NCI-H774 (cell line): ENCODE measurements at regions not wholly inside any gene's neighbourhood (a gene's known extent, or its start where the extent isn't known, plus 50 kb on each side); places are given as distances from the start of the nearest gene placed in this dataset.
"Not testable (repeated sequence)": the region's sequence is repeated elsewhere in the genome, so short reads cannot be mapped to it uniquely, and the experiment has no call there.

Source experiments
- DNase-seq: peaks from one replicate; lab custom pipeline; 2025; lab: John Stamatoyannopoulos, UW

- DNase-seq = no peak
Observed at GRCh38 chr5:138702166-138703077, 50.8 kb upstream of the CTNNA1 start.

DNA sequence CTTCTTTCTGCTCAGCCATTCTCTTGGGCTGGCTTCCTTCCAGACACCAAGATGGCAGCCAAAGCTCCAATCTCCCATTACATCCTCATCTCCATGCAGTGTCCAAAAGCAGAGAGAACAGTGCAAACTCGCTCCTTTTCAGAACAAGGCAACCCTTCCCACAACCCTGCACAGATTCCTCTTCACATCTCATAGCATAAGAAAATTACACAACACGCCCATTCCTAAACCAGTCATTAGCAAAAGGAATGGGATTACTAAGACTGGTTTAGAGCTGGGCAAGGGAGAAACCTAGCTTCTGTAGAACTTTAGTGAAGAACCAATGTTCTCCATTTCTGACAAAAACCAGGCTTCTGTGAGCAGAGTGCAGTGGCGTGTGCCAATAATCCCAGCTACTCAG lies 51.5 kb upstream of the CTNNA1 start:
- no peak for DNase-seq

- DNase-seq = no peak
Observed at GRCh38 chr5:138700581-138701362, 52.5 kb upstream of the CTNNA1 start.

DNA sequence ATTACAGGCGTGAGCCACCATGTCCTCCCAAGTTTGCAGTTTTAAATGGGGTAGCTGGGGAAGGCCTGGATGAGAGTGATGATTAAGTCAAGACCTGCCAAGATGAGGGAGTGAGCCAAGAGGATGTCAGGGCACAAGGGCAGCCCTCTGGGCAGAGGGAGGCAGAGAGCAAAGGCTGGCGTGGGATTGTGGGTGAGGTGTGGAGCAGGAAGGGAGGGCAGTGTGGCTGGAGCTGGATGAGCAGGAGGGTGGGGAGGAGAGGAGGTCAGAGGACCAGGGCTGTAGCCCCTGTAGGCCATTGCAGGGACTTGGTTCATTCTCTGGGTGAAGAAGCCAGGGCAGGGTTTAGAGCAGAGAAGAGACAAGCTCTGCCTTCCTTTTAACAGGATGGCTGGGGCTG lies 53.7 kb upstream of the CTNNA1 start:
- no peak for DNase-seq

DNA sequence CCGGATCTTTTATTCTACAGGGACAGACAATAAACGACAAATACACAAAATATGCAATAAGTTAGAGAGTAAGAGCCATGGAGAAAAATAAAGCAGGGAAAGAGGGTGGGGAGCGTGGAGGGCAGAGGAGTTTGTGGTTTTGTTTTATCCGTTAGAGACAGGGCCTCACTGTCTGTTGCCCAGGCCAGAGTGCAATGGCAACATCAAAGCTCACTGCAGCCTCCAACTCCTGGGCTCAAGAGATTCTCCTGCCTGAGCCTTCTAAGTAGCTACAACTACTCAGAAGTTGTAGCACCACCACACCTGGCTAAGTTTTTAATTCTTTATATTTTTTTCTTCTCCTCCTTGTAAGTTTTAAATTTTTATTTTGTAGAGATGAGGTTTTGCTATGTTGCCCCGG lies 54.5 kb upstream of the CTNNA1 start:
- no peak for DNase-seq

- no peak for DNase-seq
Observed at GRCh38 chr5:138697720-138698360, 55.4 kb upstream of the CTNNA1 start.

DNA sequence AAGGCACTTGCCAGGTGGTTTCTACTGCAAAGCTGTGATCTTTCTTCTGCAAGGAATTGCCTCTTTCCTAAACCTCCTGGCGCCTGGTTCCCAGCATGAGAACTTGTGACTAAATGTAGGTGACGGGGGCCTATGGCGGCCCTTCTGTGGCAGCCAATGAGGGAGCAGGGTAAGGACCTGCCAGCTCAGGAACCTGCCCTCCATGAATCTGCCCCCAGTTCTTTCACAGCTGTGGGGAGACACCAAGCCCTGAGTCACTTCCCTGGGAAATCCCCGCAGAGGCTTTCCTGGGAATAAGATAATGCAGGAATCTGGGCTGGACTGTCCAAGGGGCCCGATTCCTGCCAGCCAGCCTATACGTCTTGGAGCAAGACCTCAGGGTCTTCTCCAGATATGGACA lies 56.7 kb upstream of the CTNNA1 start:
- no peak for DNase-seq

DNA sequence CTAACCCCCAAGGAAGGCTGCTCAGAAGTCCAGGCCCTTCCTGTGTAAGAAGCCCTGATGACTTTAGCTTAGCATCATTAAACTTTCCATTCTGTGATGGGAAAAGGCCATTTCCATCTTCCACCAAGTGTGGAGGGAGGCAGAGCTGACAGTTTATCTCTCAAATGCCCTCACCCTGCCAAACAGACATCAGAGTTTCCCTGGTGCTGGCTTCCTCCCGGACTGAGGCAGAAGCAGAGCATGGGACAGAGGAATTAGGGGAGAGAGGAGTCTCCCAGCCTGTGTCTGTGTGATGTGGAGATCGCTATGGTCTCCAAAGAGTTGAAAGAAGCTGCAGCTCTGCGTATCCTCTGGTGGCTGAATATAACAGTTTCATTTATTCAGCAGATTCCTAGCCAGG lies 57.4 kb upstream of the CTNNA1 start:
- no peak for DNase-seq

- DNase-seq = no peak
Observed at GRCh38 chr5:138694146-138694545, 59.1 kb upstream of the CTNNA1 start.

DNA sequence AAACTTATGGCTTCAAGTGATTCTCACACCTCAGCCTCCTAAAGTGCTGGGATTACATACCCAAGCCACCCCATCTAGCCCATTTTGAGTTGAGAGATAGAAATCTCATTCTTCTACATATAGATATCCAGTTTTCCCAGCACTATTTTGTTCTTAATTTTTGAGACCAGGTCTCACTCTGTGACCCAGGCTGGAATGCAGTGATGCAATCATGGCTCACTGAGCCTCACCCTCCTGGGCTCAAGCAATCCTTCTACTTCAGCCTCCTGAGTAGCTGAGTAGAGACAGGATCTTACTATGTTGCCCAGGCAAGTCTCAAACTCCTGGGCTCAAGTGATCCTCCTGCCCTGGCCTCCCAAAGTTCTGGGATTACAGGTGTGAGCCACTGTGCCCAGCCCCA lies 60.9 kb upstream of the CTNNA1 start:
- no peak for DNase-seq

- DNase-seq = no peak
Observed at GRCh38 chr5:138686668-138687067, 66.6 kb upstream of the CTNNA1 start.

- no peak for DNase-seq
Observed at GRCh38 chr5:138685193-138685745, 68.0 kb upstream of the CTNNA1 start.

GRCh38 chr5:138682462-138682861 lies 70.8 kb upstream of the CTNNA1 start:
- DNase-seq = not testable (repeated sequence)

DNA sequence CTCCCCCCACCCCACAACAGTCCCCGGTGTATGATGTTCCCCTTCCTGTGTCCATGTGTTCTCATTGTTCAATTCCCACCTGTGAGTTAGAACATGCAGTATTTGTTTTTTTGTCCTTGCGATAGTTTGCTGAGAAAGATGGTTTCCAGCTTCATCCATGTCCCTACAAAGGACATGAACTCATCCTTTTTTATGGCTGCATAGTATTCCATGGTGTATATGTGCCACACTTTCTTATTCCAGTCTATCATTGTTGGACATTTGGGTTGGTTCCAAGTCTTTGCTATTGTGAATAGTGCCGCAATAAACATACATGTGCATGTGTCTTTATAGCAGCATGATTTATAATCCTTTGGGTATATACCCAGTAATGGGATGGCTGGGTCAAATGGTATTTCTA lies 74.4 kb upstream of the CTNNA1 start:
- DNase-seq = not testable (repeated sequence)

- no peak for DNase-seq
Observed at GRCh38 chr5:138677782-138678181, 75.4 kb upstream of the CTNNA1 start.

GRCh38 chr5:138676556-138677193 lies 76.5 kb upstream of the CTNNA1 start:
- DNase-seq = no peak

GRCh38 chr5:138676002-138676401 lies 77.2 kb upstream of the CTNNA1 start:
- no peak for DNase-seq

DNA sequence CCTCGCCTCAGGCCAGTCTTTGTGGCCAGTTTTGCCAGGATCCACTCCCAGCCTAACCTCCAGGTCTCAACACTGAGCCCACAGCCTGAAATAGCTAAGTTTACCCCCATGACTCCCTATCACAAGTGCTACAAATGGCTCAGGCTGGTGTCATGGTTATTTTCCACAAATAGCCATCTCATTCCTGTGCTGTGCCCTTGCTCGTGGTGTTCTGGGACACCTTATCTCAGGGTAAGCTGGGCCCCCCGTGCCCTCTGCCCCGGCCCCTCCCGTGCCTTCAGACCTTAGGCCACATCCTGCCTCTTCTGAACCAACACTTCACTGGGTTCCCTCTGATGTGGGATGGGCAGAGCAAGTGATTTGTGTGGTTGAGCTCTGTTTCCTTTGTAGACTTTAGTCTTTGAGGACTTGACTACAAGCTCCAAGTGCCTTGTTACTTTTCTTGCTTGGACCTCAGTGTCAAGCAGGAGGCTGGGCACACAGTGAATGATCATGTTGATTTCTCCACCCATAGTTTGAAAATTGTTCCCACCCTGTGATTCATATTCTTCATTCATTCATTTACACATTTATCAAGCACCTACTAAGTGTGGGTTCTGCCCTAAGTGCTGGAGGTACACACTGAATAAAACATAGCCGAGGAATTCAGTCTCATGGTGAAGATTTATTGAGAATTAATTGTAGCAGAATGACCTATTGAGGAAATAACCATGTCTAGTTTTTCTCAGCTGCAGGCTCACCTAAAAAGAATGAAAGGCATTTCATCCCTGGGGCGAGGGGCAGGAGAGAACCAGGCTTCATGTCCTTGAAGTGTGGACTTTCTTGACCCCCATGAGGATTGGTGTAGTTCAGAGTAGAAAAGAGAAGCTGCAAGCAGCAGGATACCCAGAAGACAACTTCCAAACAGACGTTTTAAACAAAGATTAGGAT lies 84.5 kb upstream of the CTNNA1 start:
- no peak for DNase-seq

DNA sequence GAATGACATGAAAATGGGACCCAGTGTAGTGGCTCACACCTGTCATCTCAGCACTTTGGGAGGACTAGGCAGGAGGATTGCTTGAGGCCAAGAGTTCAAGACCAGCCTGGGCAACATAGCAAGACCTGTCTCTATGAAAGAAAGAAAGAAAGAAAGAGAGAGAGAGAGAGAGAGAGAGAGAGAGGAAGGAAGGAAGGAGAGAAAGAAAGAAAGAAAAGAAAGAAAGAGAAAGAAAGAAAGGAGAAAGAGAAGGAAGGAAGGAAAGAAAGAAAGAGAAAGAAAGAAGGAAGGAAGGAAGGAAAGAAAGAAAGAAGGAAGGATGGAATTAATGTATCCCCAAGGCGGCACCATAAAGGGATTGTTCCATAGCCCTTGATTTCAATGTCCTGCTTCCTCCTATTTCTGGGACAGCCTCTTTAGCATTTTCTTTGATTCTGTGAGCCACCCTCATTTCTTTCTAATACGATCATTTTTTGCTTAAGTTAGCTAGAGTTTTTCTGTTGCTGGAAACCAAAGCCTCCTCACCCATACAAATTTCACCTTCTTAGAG lies 85.4 kb upstream of the CTNNA1 start:
- not testable (repeated sequence) for DNase-seq

DNA sequence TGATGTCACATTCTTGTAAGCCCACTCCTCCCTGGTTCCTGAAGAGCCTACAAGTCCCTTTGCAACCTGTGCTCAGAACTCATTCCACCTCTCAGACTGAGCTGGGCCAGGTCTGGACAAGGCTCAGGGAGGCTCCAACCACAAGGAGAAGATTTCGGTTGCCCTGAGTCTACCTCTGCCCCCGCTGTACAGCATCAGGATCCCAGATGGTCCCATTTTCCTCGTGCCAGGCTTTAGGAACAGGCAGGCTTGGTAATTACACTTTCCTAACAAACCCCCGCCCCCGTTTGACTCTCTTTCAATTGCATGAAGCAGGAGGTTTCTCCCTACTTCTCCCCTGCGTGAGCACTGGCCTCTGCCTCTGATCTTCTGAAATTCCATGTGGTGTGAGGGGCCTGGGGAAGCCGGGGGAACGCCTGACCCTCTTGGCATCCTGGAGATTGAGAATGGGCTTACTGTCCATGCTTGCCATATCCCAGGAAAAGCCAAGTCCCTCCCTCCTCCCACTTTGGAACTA lies 86.9 kb upstream of the CTNNA1 start:
- no peak for DNase-seq
